ENCODE measurements at regions not wholly inside any gene's neighbourhood (a gene's known extent, or its start where the extent isn't known, plus 50 kb on each side); places are given as distances from the start of the nearest gene placed in this dataset.

DNA sequence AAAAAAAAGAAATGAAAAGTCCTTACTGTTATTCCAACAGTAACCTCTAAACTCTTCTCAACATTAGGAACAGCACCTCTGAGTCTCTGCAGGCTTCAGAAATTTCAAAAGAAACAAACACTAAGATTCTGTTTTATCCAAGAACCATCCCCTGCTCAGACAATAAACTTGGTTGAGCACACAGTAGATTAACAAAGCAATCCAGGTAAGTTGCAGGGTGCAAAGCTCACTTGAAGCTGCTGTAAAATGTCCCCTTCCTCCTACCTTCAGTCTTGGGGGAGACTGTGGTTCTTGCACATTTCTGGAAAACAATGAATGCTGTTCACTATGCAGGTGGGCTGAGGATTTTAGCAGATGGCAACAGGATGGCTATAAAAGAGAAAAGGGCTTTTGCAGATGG is 484.1 kb downstream of the IGSF11 start:
- DNase-seq (ENCODE audit: extremely low read depth in 1 of 4, low spot score in 3 of 4) (no peak), FAIRE-seq (no peak), ATAC-seq (no peak)
- TF ChIP-seq ZNF57 (CRISPR knock-in tag; IDR thresholded peaks at IDR 0.05): no peak
- TF ChIP-seq ZNF212 (CRISPR knock-in tag; IDR thresholded peaks at IDR 0.05): no peak
- no peak for TF ChIP-seq COPS2 (conservative IDR thresholded peaks at IDR 0.05)
- no peak for TF ChIP-seq MTA1 (IDR thresholded peaks at IDR 0.05; ENCODE audit: borderline replicate concordance)
- no peak for TF ChIP-seq C11orf30 (IDR thresholded peaks at IDR 0.05; ENCODE audit: low read depth)
- no peak for TF ChIP-seq NR1H2 (CRISPR knock-in tag; IDR thresholded peaks at IDR 0.05)
- TF ChIP-seq NFIC (IDR thresholded peaks at IDR 0.05): no peak
- no peak for TF ChIP-seq NR2C1 (IDR thresholded peaks at IDR 0.05)
- no peak for TF ChIP-seq NR2C1 (tag; IDR thresholded peaks at IDR 0.05)
- TF ChIP-seq, protein P1, sequence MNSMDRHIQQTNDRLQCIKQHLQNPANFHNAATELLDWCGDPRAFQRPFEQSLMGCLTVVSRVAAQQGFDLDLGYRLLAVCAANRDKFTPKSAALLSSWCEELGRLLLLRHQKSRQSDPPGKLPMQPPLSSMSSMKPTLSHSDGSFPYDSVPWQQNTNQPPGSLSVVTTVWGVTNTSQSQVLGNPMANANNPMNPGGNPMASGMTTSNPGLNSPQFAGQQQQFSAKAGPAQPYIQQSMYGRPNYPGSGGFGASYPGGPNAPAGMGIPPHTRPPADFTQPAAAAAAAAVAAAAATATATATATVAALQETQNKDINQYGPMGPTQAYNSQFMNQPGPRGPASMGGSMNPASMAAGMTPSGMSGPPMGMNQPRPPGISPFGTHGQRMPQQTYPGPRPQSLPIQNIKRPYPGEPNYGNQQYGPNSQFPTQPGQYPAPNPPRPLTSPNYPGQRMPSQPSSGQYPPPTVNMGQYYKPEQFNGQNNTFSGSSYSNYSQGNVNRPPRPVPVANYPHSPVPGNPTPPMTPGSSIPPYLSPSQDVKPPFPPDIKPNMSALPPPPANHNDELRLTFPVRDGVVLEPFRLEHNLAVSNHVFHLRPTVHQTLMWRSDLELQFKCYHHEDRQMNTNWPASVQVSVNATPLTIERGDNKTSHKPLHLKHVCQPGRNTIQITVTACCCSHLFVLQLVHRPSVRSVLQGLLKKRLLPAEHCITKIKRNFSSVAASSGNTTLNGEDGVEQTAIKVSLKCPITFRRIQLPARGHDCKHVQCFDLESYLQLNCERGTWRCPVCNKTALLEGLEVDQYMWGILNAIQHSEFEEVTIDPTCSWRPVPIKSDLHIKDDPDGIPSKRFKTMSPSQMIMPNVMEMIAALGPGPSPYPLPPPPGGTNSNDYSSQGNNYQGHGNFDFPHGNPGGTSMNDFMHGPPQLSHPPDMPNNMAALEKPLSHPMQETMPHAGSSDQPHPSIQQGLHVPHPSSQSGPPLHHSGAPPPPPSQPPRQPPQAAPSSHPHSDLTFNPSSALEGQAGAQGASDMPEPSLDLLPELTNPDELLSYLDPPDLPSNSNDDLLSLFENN (IDR thresholded peaks at IDR 0.05; ENCODE audit: low read depth in 2 of 2, low read length in 2 of 2): no peak
- no peak for TF ChIP-seq ZNF282 (CRISPR knock-in tag; IDR thresholded peaks at IDR 0.05)
- TF ChIP-seq, protein P2, sequence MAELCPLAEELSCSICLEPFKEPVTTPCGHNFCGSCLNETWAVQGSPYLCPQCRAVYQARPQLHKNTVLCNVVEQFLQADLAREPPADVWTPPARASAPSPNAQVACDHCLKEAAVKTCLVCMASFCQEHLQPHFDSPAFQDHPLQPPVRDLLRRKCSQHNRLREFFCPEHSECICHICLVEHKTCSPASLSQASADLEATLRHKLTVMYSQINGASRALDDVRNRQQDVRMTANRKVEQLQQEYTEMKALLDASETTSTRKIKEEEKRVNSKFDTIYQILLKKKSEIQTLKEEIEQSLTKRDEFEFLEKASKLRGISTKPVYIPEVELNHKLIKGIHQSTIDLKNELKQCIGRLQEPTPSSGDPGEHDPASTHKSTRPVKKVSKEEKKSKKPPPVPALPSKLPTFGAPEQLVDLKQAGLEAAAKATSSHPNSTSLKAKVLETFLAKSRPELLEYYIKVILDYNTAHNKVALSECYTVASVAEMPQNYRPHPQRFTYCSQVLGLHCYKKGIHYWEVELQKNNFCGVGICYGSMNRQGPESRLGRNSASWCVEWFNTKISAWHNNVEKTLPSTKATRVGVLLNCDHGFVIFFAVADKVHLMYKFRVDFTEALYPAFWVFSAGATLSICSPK (IDR thresholded peaks at IDR 0.05; ENCODE audit: borderline replicate concordance): no peak
- TF ChIP-seq SRSF9 (IDR thresholded peaks at IDR 0.05; ENCODE audit: borderline replicate concordance, low read depth, low read length): no peak
- TF ChIP-seq PHTF2 (CRISPR knock-in tag; IDR thresholded peaks at IDR 0.05): no peak
- no peak for TF ChIP-seq ZFX (CRISPR knock-in tag; IDR thresholded peaks at IDR 0.05)
- TF ChIP-seq, protein P3, sequence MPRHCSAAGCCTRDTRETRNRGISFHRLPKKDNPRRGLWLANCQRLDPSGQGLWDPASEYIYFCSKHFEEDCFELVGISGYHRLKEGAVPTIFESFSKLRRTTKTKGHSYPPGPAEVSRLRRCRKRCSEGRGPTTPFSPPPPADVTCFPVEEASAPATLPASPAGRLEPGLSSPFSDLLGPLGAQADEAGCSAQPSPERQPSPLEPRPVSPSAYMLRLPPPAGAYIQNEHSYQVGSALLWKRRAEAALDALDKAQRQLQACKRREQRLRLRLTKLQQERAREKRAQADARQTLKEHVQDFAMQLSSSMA (CRISPR knock-in tag; IDR thresholded peaks at IDR 0.05): no peak
- TF ChIP-seq, protein P4, sequence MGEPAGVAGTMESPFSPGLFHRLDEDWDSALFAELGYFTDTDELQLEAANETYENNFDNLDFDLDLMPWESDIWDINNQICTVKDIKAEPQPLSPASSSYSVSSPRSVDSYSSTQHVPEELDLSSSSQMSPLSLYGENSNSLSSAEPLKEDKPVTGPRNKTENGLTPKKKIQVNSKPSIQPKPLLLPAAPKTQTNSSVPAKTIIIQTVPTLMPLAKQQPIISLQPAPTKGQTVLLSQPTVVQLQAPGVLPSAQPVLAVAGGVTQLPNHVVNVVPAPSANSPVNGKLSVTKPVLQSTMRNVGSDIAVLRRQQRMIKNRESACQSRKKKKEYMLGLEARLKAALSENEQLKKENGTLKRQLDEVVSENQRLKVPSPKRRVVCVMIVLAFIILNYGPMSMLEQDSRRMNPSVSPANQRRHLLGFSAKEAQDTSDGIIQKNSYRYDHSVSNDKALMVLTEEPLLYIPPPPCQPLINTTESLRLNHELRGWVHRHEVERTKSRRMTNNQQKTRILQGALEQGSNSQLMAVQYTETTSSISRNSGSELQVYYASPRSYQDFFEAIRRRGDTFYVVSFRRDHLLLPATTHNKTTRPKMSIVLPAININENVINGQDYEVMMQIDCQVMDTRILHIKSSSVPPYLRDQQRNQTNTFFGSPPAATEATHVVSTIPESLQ (CRISPR knock-in tag; IDR thresholded peaks at IDR 0.05): no peak
- Histone ChIP-seq H3K4me1 (replicated peaks in 1 of 2; ENCODE audit: control insufficient read depth in 2 of 2, insufficient read depth in 2 of 2, low read length in 2 of 2) (no peaks in the 10 kb centered on the region), H3K9me1 (ENCODE audit: control insufficient read depth, insufficient read depth, low read length) (no peaks in the 10 kb centered on the region), H3K9ac (ENCODE audit: insufficient read depth in 1 of 2, low read depth in 2 of 2, low read length in 2 of 2) (no peak overlapping the region), H4K20me1 (replicated peaks; ENCODE audit: control insufficient read depth, insufficient read depth, low read length) (no peaks in the 10 kb centered on the region), H3K4me2 (ENCODE audit: insufficient read depth, low read length) (no peak overlapping the region), H2AFZ (ENCODE audit: low read depth, low read length) (no peak overlapping the region), H3K79me2 (ENCODE audit: control insufficient read depth, insufficient read depth, low read length) (no peaks in the 10 kb centered on the region), H3K36me3 (ENCODE audit: control insufficient read depth, insufficient read depth, low read length) (no peaks in the 10 kb centered on the region), H3K27me3 (ENCODE audit: control insufficient read depth in 2 of 2, insufficient read depth in 2 of 2, low read length in 2 of 2) (no peaks in the 10 kb centered on the region), H3K27ac (ENCODE audit: extremely low read depth, low read depth, low read length) (no peak overlapping the region), H3K4me3 (no peak overlapping the region), H3K9me3 (replicated peaks; ENCODE audit: control insufficient read depth, insufficient read depth, low read depth, low read length) (no peaks in the 10 kb centered on the region)
- BruUV-seq (replicated peaks): no TSS peak
- ChIA-PET CTCF (ENCODE audit: low intra/inter-chr PET ratio) (no interaction called here), POLR2A (no interaction called here)
- in situ Hi-C loops (cut with MboI) (no loop called here), intact Hi-C loops (cut with micrococcal nuclease) (no loop called here)

All from K562 (cell line).